Breast epithelium (tissue), 3 donors: ENCODE measurements at regions not wholly inside any gene's neighbourhood (a gene's known extent, or its start where the extent isn't known, plus 50 kb on each side); places are given as distances from the start of the nearest gene placed in this dataset.

Source experiments
- POLR2A ChIP-seq: fragments of 450-650 bp; IDR thresholded peaks from one replicate; pipeline ENCODE4 v1.6.1; 2016; ENCODE audit warnings: antibody characterized with exemption, mild to moderate bottlenecking, moderate library complexity
- TF ChIP-seq, protein P1 (sequence below), 3 donors: fragments of 450-650 bp; IDR thresholded peaks; one replicate each; pipeline ENCODE4 v1.5.1; 2016 to 2017; ENCODE audit warnings: antibody characterized with exemption in 3 of 3, mild to moderate bottlenecking in 3 of 3, moderate library complexity in 3 of 3

GRCh38 chr4:123876671-123877101 is 480.1 kb downstream of the SPRY1 start:
- TF ChIP-seq, protein P1, sequence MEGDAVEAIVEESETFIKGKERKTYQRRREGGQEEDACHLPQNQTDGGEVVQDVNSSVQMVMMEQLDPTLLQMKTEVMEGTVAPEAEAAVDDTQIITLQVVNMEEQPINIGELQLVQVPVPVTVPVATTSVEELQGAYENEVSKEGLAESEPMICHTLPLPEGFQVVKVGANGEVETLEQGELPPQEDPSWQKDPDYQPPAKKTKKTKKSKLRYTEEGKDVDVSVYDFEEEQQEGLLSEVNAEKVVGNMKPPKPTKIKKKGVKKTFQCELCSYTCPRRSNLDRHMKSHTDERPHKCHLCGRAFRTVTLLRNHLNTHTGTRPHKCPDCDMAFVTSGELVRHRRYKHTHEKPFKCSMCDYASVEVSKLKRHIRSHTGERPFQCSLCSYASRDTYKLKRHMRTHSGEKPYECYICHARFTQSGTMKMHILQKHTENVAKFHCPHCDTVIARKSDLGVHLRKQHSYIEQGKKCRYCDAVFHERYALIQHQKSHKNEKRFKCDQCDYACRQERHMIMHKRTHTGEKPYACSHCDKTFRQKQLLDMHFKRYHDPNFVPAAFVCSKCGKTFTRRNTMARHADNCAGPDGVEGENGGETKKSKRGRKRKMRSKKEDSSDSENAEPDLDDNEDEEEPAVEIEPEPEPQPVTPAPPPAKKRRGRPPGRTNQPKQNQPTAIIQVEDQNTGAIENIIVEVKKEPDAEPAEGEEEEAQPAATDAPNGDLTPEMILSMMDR (IDR thresholded peaks at IDR 0.05): no peak
- TF ChIP-seq POLR2A: no peak
